Neural crest cell (in vitro differentiated cells): ENCODE measurements at regions not wholly inside any gene's neighbourhood (a gene's known extent, or its start where the extent isn't known, plus 50 kb on each side); places are given as distances from the start of the nearest gene placed in this dataset. TPM values are rescaled to one million over a fixed set of nuclear protein-coding genes. Genes with fewer than 3 reads are reported as not detected.

ENCODE experiments used
- DNase-seq: peaks from one replicate; pipeline ENCODE4 v3.0.0; 2021; ENCODE audit warnings: low read depth, mixed read lengths, low spot score
- H3K27ac Mint-ChIP-seq: one replicate; pipeline ENCODE4 v1.8.0; 2021; ENCODE audit warnings: mild to moderate bottlenecking, mixed read lengths; ENCODE audit not compliant: unreplicated experiment
- H3K27me3 Mint-ChIP-seq: 2 replicates; pipeline ENCODE4 v1.8.0; 2021; ENCODE audit warnings: low read depth, mild to moderate bottlenecking, mixed read lengths
- H3K36me3 Mint-ChIP-seq: 2 replicates; pipeline ENCODE4 v1.8.0; 2021; ENCODE audit warnings: low read depth, mild to moderate bottlenecking, mixed read lengths
- H3K4me1 Mint-ChIP-seq: 2 replicates; pipeline ENCODE4 v1.8.0; 2021; ENCODE audit warnings: mixed read lengths
- H3K4me3 Mint-ChIP-seq: one replicate; pipeline ENCODE4 v1.8.0; 2021; ENCODE audit warnings: mild to moderate bottlenecking, mixed read lengths
- H3K9me3 Mint-ChIP-seq: 2 replicates; pipeline ENCODE4 v1.8.0; 2021; ENCODE audit warnings: mixed read lengths
- CTCF ChIP-seq: fragments of 200-600 bp; sonication (generic); conservative IDR thresholded peaks from 2 replicates; pipeline ENCODE4 v1.5.0; 2021; ENCODE audit warnings: antibody characterized with exemption, mild to moderate bottlenecking
- microRNA-seq: library from miRNA; unstranded; fragments of <30 nt; microRNA quantifications from one replicate; pipeline ENCODE4, GENCODE V29; 2020

DNA sequence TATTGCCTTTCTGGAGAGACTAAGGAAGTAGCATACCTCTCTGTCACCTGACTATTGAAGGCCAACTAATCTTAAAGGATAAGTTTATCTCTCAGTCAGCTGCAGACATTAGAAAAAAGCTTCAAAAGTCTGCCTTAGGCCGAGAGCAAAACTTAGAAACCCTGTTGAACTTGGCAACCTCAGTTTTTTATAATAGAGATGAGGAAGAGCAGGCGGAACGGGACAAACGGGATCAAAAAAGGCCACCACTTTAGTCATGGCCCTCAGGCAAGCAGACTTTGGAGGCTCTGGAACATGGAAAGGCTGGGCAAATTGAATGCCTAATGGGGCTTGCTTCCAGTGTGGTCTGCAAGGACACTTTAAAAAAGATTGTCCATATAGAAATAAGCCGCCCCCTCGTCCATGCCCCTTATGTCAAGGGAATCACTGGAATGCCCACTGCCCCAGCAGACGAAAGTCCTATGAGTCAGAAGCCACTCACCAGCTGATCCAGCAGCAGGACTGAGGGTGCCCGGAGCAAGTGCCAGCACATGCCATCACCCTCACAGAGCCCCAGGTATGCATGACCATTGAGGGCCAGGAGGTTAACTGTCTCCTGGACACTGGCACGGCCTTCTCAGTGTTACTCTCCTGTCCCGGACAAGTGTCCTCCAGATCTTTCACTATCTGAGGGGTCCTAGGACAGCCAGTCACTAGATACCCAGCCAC, 61.5 kb upstream of the FAM98A start:
- H3K9me3 Mint-ChIP-seq: peaks cover 10% of the 10 kb centered on the region
- H3K4me1 Mint-ChIP-seq: no peaks in the 10 kb centered on the region
- no peak overlapping the region for H3K4me3 Mint-ChIP-seq
- peaks cover 2% of the 10 kb centered on the region for H3K36me3 Mint-ChIP-seq
- no peak for TF ChIP-seq CTCF
- H3K27me3 Mint-ChIP-seq: no peaks in the 10 kb centered on the region
- no peak overlapping the region for H3K27ac Mint-ChIP-seq
- no peak for DNase-seq

DNA sequence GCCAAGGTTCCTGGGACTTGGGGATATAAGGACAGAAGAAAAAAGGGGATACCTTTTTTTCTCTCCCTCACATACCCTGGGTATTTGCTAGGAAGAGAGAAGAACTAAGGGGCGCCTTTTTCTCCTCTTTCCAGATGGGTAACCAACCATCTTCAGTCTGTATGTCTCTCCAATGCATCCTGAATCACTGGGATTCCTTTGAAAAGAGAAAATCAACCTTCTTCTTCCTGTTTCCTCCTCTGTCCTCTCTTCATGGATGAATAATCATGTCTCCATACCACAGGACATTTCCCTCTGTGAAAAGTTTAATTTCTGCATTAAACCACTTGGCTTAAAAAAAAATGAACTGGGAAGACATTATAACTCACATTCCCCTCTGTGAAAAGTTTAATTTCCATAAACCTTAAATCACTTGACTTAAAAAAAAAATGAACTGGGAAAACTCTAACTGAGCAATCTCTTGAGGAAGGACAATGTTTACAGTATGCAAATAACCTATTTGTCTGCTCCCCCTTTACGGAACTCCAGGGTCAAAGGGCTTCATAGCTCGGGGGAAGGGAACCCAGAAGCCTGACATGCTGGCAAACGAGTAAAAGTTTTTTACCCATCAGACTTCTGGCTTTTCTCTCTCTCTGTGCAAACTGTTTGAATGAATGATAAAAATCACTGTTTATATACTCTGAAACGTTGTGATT, 56.7 kb upstream of the FAM98A start:
- H3K27ac Mint-ChIP-seq: no peak overlapping the region
- no peak for TF ChIP-seq CTCF
- no peaks in the 10 kb centered on the region for H3K27me3 Mint-ChIP-seq
- H3K4me1 Mint-ChIP-seq: no peaks in the 10 kb centered on the region
- no peak overlapping the region for H3K4me3 Mint-ChIP-seq
- peaks cover 3% of the 10 kb centered on the region for H3K36me3 Mint-ChIP-seq
- no peak for DNase-seq
- peaks cover 6% of the 10 kb centered on the region for H3K9me3 Mint-ChIP-seq

- no peak overlapping the region for H3K4me3 Mint-ChIP-seq
- no peak overlapping the region for H3K27ac Mint-ChIP-seq
- no peaks in the 10 kb centered on the region for H3K27me3 Mint-ChIP-seq
- no peak for DNase-seq
- peaks cover 9% of the 10 kb centered on the region for H3K9me3 Mint-ChIP-seq
- TF ChIP-seq CTCF: no peak
- no peaks in the 10 kb centered on the region for H3K4me1 Mint-ChIP-seq
- peaks cover 3% of the 10 kb centered on the region for H3K36me3 Mint-ChIP-seq
These were observed 53.7 kb upstream of the FAM98A start for GRCh38 chr2:33652830-33653229.

- Mint-ChIP-seq H3K9me3 (peaks cover 6% of the 10 kb centered on the region), H3K27ac (no peak overlapping the region), H3K4me1 (no peaks in the 10 kb centered on the region), H3K36me3 (peaks cover 3% of the 10 kb centered on the region), H3K27me3 (no peaks in the 10 kb centered on the region), H3K4me3 (no peak overlapping the region)
- DNase-seq: no peak
- no peak for TF ChIP-seq CTCF
These were observed 51.1 kb upstream of the FAM98A start for GRCh38 chr2:33650171-33650570.

Small RNAs in the stretch of these regions (microRNA-seq; reads per million reads assigned to microRNA genes)
- gene MIR548AD: not detected
